GM12878 (cell line): ENCODE measurements at regions not wholly inside any gene's neighbourhood (a gene's known extent, or its start where the extent isn't known, plus 50 kb on each side); places are given as distances from the start of the nearest gene placed in this dataset.

ENCODE experiments used
- ATAC-seq: fragments of 200-7000 bp; cut with Tn5 transposase; 3 replicates; pipeline ENCODE4 v1.9.1; 2020; ENCODE audit warnings: mild to moderate bottlenecking, moderate library complexity
- BruUV-seq: library from RNA; stranded (reverse); fragments of 400-500 nt; replicated peaks from 2 replicates; lab custom pipeline; 2021; lab: Mats Ljungman, UMichigan
- CTCF ChIA-PET: fragments of 300-600 bp; sonication (Branson Sonifier 250); formaldehyde crosslinking; extraction: SDS; loops from one replicate; lab custom pipeline; 2021; ENCODE audit warnings: inconsistent platforms; lab: Yijun Ruan, JAX
- POLR2A ChIA-PET: fragments of 350-600 bp; formaldehyde crosslinking; extraction: SDS; loops from one replicate; lab custom pipeline; 2021; ENCODE audit warnings: inconsistent platforms; lab: Charles Lee
- RAD21 ChIA-PET: fragments of 300-600 bp; sonication (Branson Sonifier 250); formaldehyde crosslinking; loops from one replicate; lab custom pipeline; 2023; ENCODE audit warnings: antibody characterized with exemption; ENCODE audit not compliant: unreplicated experiment; lab: Charles Lee
- SMC1A ChIA-PET: fragments of 300-600 bp; sonication (Branson Sonifier 250); formaldehyde crosslinking; loops from one replicate; lab custom pipeline; 2023; ENCODE audit not compliant: unreplicated experiment, uncharacterized antibody; lab: Charles Lee
- DNase-seq: peaks from one replicate; pipeline ENCODE4 v3.0.0-alpha.2; 2011; ENCODE audit warnings: low read depth, low spot score
- FAIRE-seq: peaks from 3 replicates; lab custom pipeline; 2011; peaks lifted over from hg19 to GRCh38; lab: Jason Lieb, UNC
- H2AFZ ChIP-seq: 2 replicates; pipeline ENCODE4 v1.6.0; 2011; ENCODE audit warnings: low read depth, low read length, control low read depth; ENCODE audit not compliant: control insufficient read depth
- H3K27ac ChIP-seq: 2 replicates; pipeline ENCODE4 v1.5.1; 2011; ENCODE audit warnings: control low read depth; ENCODE audit not compliant: control insufficient read depth, insufficient read depth
- H3K27me3 ChIP-seq, 2 experiments: replicated peaks in 1 of 2; 2 replicates each; pipeline versions ENCODE4 v1.6.0 to v1.6.1; 2011; ENCODE audit warnings: low read length in 1 of 2; ENCODE audit not compliant: control insufficient read depth in 2 of 2, insufficient read depth in 2 of 2
- H3K36me3 ChIP-seq, 2 experiments: 2 replicates each; pipeline ENCODE4 v1.5.1; 2011; ENCODE audit warnings: low read length in 1 of 2; ENCODE audit not compliant: control insufficient read depth in 2 of 2, insufficient read depth in 2 of 2
- H3K4me1 ChIP-seq: 2 replicates; pipeline ENCODE4 v1.6.1; 2011; ENCODE audit warnings: mild to moderate bottlenecking, low read length, moderate library complexity, mixed read lengths; ENCODE audit not compliant: control insufficient read depth, insufficient read depth
- H3K4me2 ChIP-seq: 2 replicates; pipeline ENCODE4 v1.6.0; 2011; ENCODE audit warnings: control low read depth; ENCODE audit not compliant: control insufficient read depth, insufficient read depth
- H3K4me3 ChIP-seq: fragments of 200-600 bp; sonication (generic); 2 replicates; pipeline ENCODE4 v1.5.1; 2016
- H3K79me2 ChIP-seq: 2 replicates; pipeline ENCODE4 v1.6.0; 2011; ENCODE audit warnings: low read length; ENCODE audit not compliant: control insufficient read depth, insufficient read depth
- H3K9ac ChIP-seq: 2 replicates; pipeline ENCODE4 v1.8.0; 2011; ENCODE audit warnings: low read length, control low read depth, mixed read lengths; ENCODE audit not compliant: control insufficient read depth, insufficient read depth
- H3K9me3 ChIP-seq: replicated peaks from 3 replicates; pipeline ENCODE4 v1.5.1; 2011; ENCODE audit warnings: mild to moderate bottlenecking, low read length; ENCODE audit not compliant: control insufficient read depth, insufficient read depth
- H4K20me1 ChIP-seq: 2 replicates; pipeline ENCODE4 v1.6.0; 2011; ENCODE audit not compliant: control insufficient read depth, insufficient read depth
- ASH2L ChIP-seq: fragments of 300-600, 200-600 bp; sonication (generic); IDR thresholded peaks from 2 replicates; pipeline ENCODE4 v1.6.1; 2017; ENCODE audit warnings: low read depth, mild to moderate bottlenecking, borderline replicate concordance
- BCL3 ChIP-seq: IDR thresholded peaks from 2 replicates; pipeline ENCODE4 v1.6.1; 2011; ENCODE audit warnings: borderline replicate concordance, low read depth, mild to moderate bottlenecking, moderate library complexity, low read length; ENCODE audit not compliant: insufficient read depth, poor library complexity, severe bottlenecking
- CREM ChIP-seq: IDR thresholded peaks from 2 replicates; pipeline ENCODE4 v1.6.1; 2014; ENCODE audit warnings: antibody characterized with exemption, low read depth
- E2F8 ChIP-seq: fragments of 450-650 bp; IDR thresholded peaks from 2 replicates; pipeline ENCODE4 v1.6.1; 2018; ENCODE audit warnings: mild to moderate bottlenecking, low read depth, moderate library complexity; ENCODE audit not compliant: partially characterized antibody
- E4F1 ChIP-seq: fragments of 450-650 bp; IDR thresholded peaks from 2 replicates; pipeline ENCODE4 v1.6.1; 2018; ENCODE audit warnings: borderline replicate concordance, mild to moderate bottlenecking; ENCODE audit not compliant: partially characterized antibody
- ESRRA ChIP-seq: IDR thresholded peaks from 2 replicates; pipeline ENCODE4 v1.6.1; 2012; ENCODE audit warnings: mild to moderate bottlenecking, low read length, improper control_type of control experiment
- EZH2 ChIP-seq: IDR thresholded peaks from 2 replicates; pipeline ENCODE4 v1.6.1; 2012; ENCODE audit warnings: low read depth, mild to moderate bottlenecking, control low read depth, inconsistent platforms, low read length, borderline replicate concordance; ENCODE audit not compliant: control insufficient read depth
- KAT2A ChIP-seq: conservative IDR thresholded peaks from 2 replicates; pipeline ENCODE4 v1.6.1; 2011; ENCODE audit warnings: low read depth, low read length; ENCODE audit not compliant: control insufficient read depth
- PML ChIP-seq: IDR thresholded peaks from 2 replicates; pipeline ENCODE4 v1.6.1; 2012; ENCODE audit warnings: low read length, inconsistent platforms
- SP1 ChIP-seq: IDR thresholded peaks from one replicate; pipeline ENCODE4 v1.6.1; 2011; ENCODE audit warnings: low read depth, low read length
- SREBF2 ChIP-seq: IDR thresholded peaks from 2 replicates; pipeline ENCODE4 v1.6.1; 2012; ENCODE audit warnings: mild to moderate bottlenecking, low read length
- WGBS: methylation state at CpG from one replicate; pipeline ENCODE4 v1.1.6; 2016; ENCODE audit warnings: low lambda C conversion rate; ENCODE audit not compliant: insufficient replicate concordance, insufficient coverage; ENCODE audit errors: missing lambda C conversion rate; 5-methylcytosine and 5-hydroxymethylcytosine counted together
- in situ Hi-C: fragments of 300-500 bp; cut with MboI; formaldehyde crosslinking; loops from 9 replicates; pipeline ENCODE4 v1.14.3; 2018; ENCODE audit warnings: mixed read lengths
- intact Hi-C: fragments of 100-400 bp; cut with micrococcal nuclease; formaldehyde crosslinking; loops from one replicate; pipeline ENCODE4 v1.14.2; 2022; ENCODE audit not compliant: unreplicated experiment

- BruUV-seq: no TSS peak
- Histone ChIP-seq H3K27ac (no peak overlapping the region), H3K36me3 (no peaks in the 10 kb centered on the region), H3K4me2 (no peak overlapping the region), H3K9ac (no peak overlapping the region), H3K9me3 (no peaks in the 10 kb centered on the region), H4K20me1 (no peaks in the 10 kb centered on the region), H2AFZ (no peak overlapping the region), H3K4me1 (no peaks in the 10 kb centered on the region), H3K4me3 (no peak overlapping the region), H3K79me2 (no peaks in the 10 kb centered on the region), H3K27me3 (no peaks in the 10 kb centered on the region; a peak in 2 of 4 replicates)
- TF ChIP-seq E4F1 (no peak), EZH2 (no peak), CREM (no peak), ESRRA (no peak), SREBF2 (no peak), ASH2L (no peak), BCL3 (no peak), KAT2A (no peak), E2F8 (no peak), PML (no peak), SP1 (no peak)
- in situ Hi-C loops: no loop called here
- RAD21 ChIA-PET: no interaction called here
- POLR2A ChIA-PET: no interaction called here
- CTCF ChIA-PET: no interaction called here
- SMC1A ChIA-PET: no interaction called here
- no peak for DNase-seq
- FAIRE-seq: no peak
- 43% methylated on average over 7 of the region's 7 CpGs for WGBS
- no peak for ATAC-seq
- intact Hi-C loops: no loop called here
Measured at GRCh38 chr1:22261580-22261979, 118.7 kb upstream of the WNT4 start.
